K562 (cell line): ENCODE measurements at regions not wholly inside any gene's neighbourhood (a gene's known extent, or its start where the extent isn't known, plus 50 kb on each side); places are given as distances from the start of the nearest gene placed in this dataset.

Source experiments
- ATAC-seq: fragments of 200-7000 bp; cut with Tn5 transposase; 3 replicates; pipeline ENCODE4 v1.9.1; 2020; ENCODE audit warnings: moderate library complexity
- BruUV-seq: library from RNA; stranded (reverse); fragments of 400-500 nt; replicated peaks from 2 replicates; lab custom pipeline; 2021; lab: Mats Ljungman, UMichigan
- CTCF ChIA-PET: fragments of 300-600 bp; formaldehyde crosslinking; extraction: SDS; loops from one replicate; lab custom pipeline; 2021; ENCODE audit warnings: low intra/inter-chr PET ratio; lab: Yijun Ruan, JAX
- POLR2A ChIA-PET: fragments of 300-600, 350-650 bp; sonication (Branson Sonifier 250); formaldehyde crosslinking; extraction: SDS; loops from one replicate; lab custom pipeline; 2021; ENCODE audit warnings: antibody characterized with exemption, inconsistent platforms; lab: Yijun Ruan, JAX
- DNase-seq, 4 experiments: peaks; one replicate each; pipeline versions ENCODE4 v3.0.0 to v3.0.0-alpha.2; 2011 to 2018; ENCODE audit warnings: low spot score in 3 of 4, mixed read lengths in 3 of 4; ENCODE audit errors: extremely low read depth in 1 of 4
- FAIRE-seq: peaks from 2 replicates; lab custom pipeline; 2011; peaks lifted over from hg19 to GRCh38; lab: Jason Lieb, UNC
- H2AFZ ChIP-seq: 2 replicates; pipeline ENCODE4 v1.6.0; 2011; ENCODE audit warnings: low read depth, low read length, control low read depth, inconsistent platforms
- H3K27ac ChIP-seq: fragments of 200-600 bp; 3 replicates; pipeline ENCODE4 v1.8.0; 2011; ENCODE audit warnings: low read depth, mild to moderate bottlenecking, control low read depth, inconsistent platforms, low read length, moderate library complexity, mixed read lengths; ENCODE audit errors: extremely low read depth
- H3K27me3 ChIP-seq, 2 experiments: fragments of 300-600 bp in 1 of 2; 2 replicates in 1 of 2; 3 replicates in 1 of 2; pipeline versions ENCODE4 v1.6.0 to v1.8.0; 2011; ENCODE audit warnings: inconsistent platforms in 2 of 2, low read length in 2 of 2, mild to moderate bottlenecking in 1 of 2, mixed read lengths in 1 of 2, moderate library complexity in 1 of 2; ENCODE audit not compliant: control insufficient read depth in 2 of 2, insufficient read depth in 2 of 2
- H3K36me3 ChIP-seq: fragments of 300-600 bp; 3 replicates; pipeline ENCODE4 v1.8.0; 2011; ENCODE audit warnings: mild to moderate bottlenecking, low read length, inconsistent platforms; ENCODE audit not compliant: control insufficient read depth, insufficient read depth
- H3K4me1 ChIP-seq, 2 experiments: fragments of 200-600 bp in 1 of 2; replicated peaks in 1 of 2; 2 replicates in 1 of 2; 3 replicates in 1 of 2; pipeline versions ENCODE4 v1.5.1 to v1.8.0; 2011; ENCODE audit warnings: inconsistent platforms in 2 of 2, low read length in 2 of 2, mild to moderate bottlenecking in 1 of 2, mixed read lengths in 1 of 2, moderate library complexity in 1 of 2; ENCODE audit not compliant: control insufficient read depth in 2 of 2, insufficient read depth in 2 of 2
- H3K4me2 ChIP-seq: 2 replicates; pipeline ENCODE4 v1.6.1; 2011; ENCODE audit warnings: low read length, control low read depth, inconsistent platforms, mixed read lengths; ENCODE audit not compliant: insufficient read depth
- H3K4me3 ChIP-seq: fragments of 200-600 bp; sonication (generic), shearing (Covaris generic); 2 replicates; pipeline ENCODE4 v1.5.1; 2016; ENCODE audit warnings: control low read depth, inconsistent platforms
- H3K79me2 ChIP-seq: fragments of 200-600 bp; 3 replicates; pipeline ENCODE4 v1.8.0; 2011; ENCODE audit warnings: low read length, inconsistent platforms; ENCODE audit not compliant: control insufficient read depth, insufficient read depth
- H3K9ac ChIP-seq, 2 experiments: 2 replicates each; pipeline versions ENCODE4 v1.6.0 to v1.6.1; 2011; ENCODE audit warnings: low read depth in 2 of 2, low read length in 2 of 2, control low read depth in 1 of 2, inconsistent platforms in 1 of 2, mild to moderate bottlenecking in 1 of 2, mixed read lengths in 1 of 2; ENCODE audit not compliant: insufficient read depth in 1 of 2
- H3K9me1 ChIP-seq: one replicate; pipeline ENCODE4 v1.6.0; 2011; ENCODE audit warnings: inconsistent platforms, mild to moderate bottlenecking, low read length, moderate library complexity; ENCODE audit not compliant: control insufficient read depth, insufficient read depth
- H3K9me3 ChIP-seq: replicated peaks from 2 replicates; pipeline ENCODE4 v1.5.1; 2011; ENCODE audit warnings: low read depth, low read length, inconsistent platforms; ENCODE audit not compliant: control insufficient read depth, insufficient read depth
- H4K20me1 ChIP-seq: replicated peaks from 2 replicates; pipeline ENCODE4 v1.6.1; 2011; ENCODE audit warnings: low read length, inconsistent platforms, mixed read lengths; ENCODE audit not compliant: control insufficient read depth, insufficient read depth
- CBFA2T2 ChIP-seq: fragments of 450-650 bp; conservative IDR thresholded peaks from 2 replicates; pipeline ENCODE4 v1.6.1; 2017; ENCODE audit warnings: mild to moderate bottlenecking
- CHD2 ChIP-seq: IDR thresholded peaks from 2 replicates; pipeline ENCODE4 v1.6.1; 2011; ENCODE audit warnings: low read depth, low read length
- HMBOX1 ChIP-seq: sonication (generic); IDR thresholded peaks from 2 replicates; pipeline ENCODE4 v1.6.1; 2016
- MAX ChIP-seq: sonication (generic); formaldehyde crosslinking; IDR thresholded peaks from 2 replicates; pipeline ENCODE4 v1.9.0; 2022; ENCODE audit warnings: mild to moderate bottlenecking, missing genetic modification reagents
- NCOA2 ChIP-seq, 2 experiments: fragments of 450-650 bp; IDR thresholded peaks; 2 replicates each; pipeline ENCODE4 v1.6.1; 2018; ENCODE audit warnings: mild to moderate bottlenecking in 2 of 2, moderate library complexity in 1 of 2; ENCODE audit not compliant: partially characterized antibody in 2 of 2
- NEUROD1 ChIP-seq: fragments of 150-350 bp; IDR thresholded peaks from 2 replicates; pipeline ENCODE4 v1.6.1; 2014; ENCODE audit warnings: borderline replicate concordance, low read length, low read depth; ENCODE audit not compliant: partially characterized antibody
- POLR2A ChIP-seq: fragments of 450-650 bp; conservative IDR thresholded peaks from 2 replicates; pipeline ENCODE4 v1.6.1; 2016
- RB1 ChIP-seq: fragments of 450-650 bp; IDR thresholded peaks from 2 replicates; pipeline ENCODE4 v1.6.1; 2017; ENCODE audit warnings: low read depth, mild to moderate bottlenecking
- RBM14 ChIP-seq: fragments of 200-400 bp; formaldehyde crosslinking; IDR thresholded peaks from 2 replicates; pipeline ENCODE4 v1.6.1; 2018; ENCODE audit warnings: low read depth, mild to moderate bottlenecking, low read length, moderate library complexity, borderline replicate concordance; ENCODE audit not compliant: insufficient read depth
- SP1 ChIP-seq: sonication (generic); formaldehyde crosslinking; IDR thresholded peaks from 2 replicates; pipeline ENCODE4 v1.8.1; 2022; ENCODE audit warnings: mild to moderate bottlenecking, missing genetic modification reagents
- SREBF2 ChIP-seq: sonication (generic); formaldehyde crosslinking; IDR thresholded peaks from 2 replicates; pipeline ENCODE4 v1.4.0; 2020; ENCODE audit warnings: mild to moderate bottlenecking, missing genetic modification reagents
- SUPT5H ChIP-seq: fragments of 450-650 bp; IDR thresholded peaks from 2 replicates; pipeline ENCODE4 v1.6.1; 2016
- UBTF ChIP-seq, 2 experiments: IDR thresholded peaks; 2 replicates each; pipeline ENCODE4 v1.6.1; 2012; ENCODE audit warnings: improper control_type of control experiment in 2 of 2, low read depth in 2 of 2, low read length in 2 of 2, borderline replicate concordance in 1 of 2
- ZC3H11A ChIP-seq: IDR thresholded peaks from 2 replicates; pipeline ENCODE4 v1.6.1; 2012; ENCODE audit warnings: low read depth, low read length, improper control_type of control experiment
- ZNF347 ChIP-seq: fragments of 450-650 bp; formaldehyde crosslinking; IDR thresholded peaks from 2 replicates; pipeline ENCODE4 v1.4.0; 2020; ENCODE audit warnings: low read depth, mild to moderate bottlenecking, moderate library complexity
- ZNF668 ChIP-seq: fragments of 250-450 bp; sonication (Bioruptor Pico); IDR thresholded peaks from 2 replicates; pipeline ENCODE4 v1.8.0; 2022; ENCODE audit warnings: mild to moderate bottlenecking, inconsistent platforms
- ZNF717 ChIP-seq: fragments of 250-450 bp; sonication (Bioruptor Pico); IDR thresholded peaks from 2 replicates; pipeline ENCODE4 v1.5.0; 2021
- WGBS: fragments of 100-300 bp; shearing (Covaris generic); methylation state at CpG from one replicate; pipeline ENCODE4 v1.1.6; 2016; ENCODE audit warnings: low coverage, mixed read lengths; ENCODE audit not compliant: insufficient coverage; ENCODE audit errors: missing lambda C conversion rate; 5-methylcytosine and 5-hydroxymethylcytosine counted together
- in situ Hi-C: fragments of 300-500 bp; cut with MboI; formaldehyde crosslinking; loops from 4 replicates; pipeline ENCODE4 v1.15.0; 2018; ENCODE audit warnings: inconsistent platforms, mixed read lengths
- intact Hi-C: fragments of 100-400 bp; cut with micrococcal nuclease; formaldehyde crosslinking; loops from 2 replicates; pipeline ENCODE4 v1.14.2; 2022

- H3K9me1 ChIP-seq: no peaks in the 10 kb centered on the region
- no peak overlapping the region for H2AFZ ChIP-seq
- H3K79me2 ChIP-seq: no peaks in the 10 kb centered on the region
- POLR2A ChIA-PET: no interaction called here
- H3K4me1 ChIP-seq: no peaks in the 10 kb centered on the region
- no peak for ATAC-seq
- FAIRE-seq: no peak
- no peak for TF ChIP-seq RB1
- no peak for TF ChIP-seq ZNF347
- TF ChIP-seq POLR2A: no peak
- TF ChIP-seq CHD2: no peak
- TF ChIP-seq NEUROD1: no peak
- no peak for TF ChIP-seq MAX
- no peak for TF ChIP-seq NCOA2 (IDR thresholded peaks at IDR 0.05; ENCODE audit: partially characterized antibody in 2 of 2)
- no peak for TF ChIP-seq ZNF717 (CRISPR knock-in tag)
- TF ChIP-seq UBTF (IDR thresholded peaks at IDR 0.05; ENCODE audit: borderline replicate concordance in 1 of 2, low read depth in 2 of 2, low read length in 2 of 2): no peak
- no peak for TF ChIP-seq CBFA2T2
- TF ChIP-seq SREBF2: no peak
- TF ChIP-seq SUPT5H: no peak
- TF ChIP-seq ZC3H11A: no peak
- TF ChIP-seq HMBOX1: no peak
- no peak for TF ChIP-seq SP1
- TF ChIP-seq ZNF668 (CRISPR knock-in tag): no peak
- no peak for TF ChIP-seq RBM14
- TF ChIP-seq, all 486 proteins: peak for 0
- Histone ChIP-seq H3K9ac (no peak overlapping the region), H3K36me3 (no peaks in the 10 kb centered on the region), H4K20me1 (no peaks in the 10 kb centered on the region), H3K27ac (no peak overlapping the region), H3K4me2 (no peak overlapping the region), H3K27me3 (no peaks in the 10 kb centered on the region), H3K4me3 (no peak overlapping the region), H3K9me3 (no peaks in the 10 kb centered on the region)
- no peak for DNase-seq
- intact Hi-C loops (no loop called here), in situ Hi-C loops (no loop called here)
- CTCF ChIA-PET: no interaction called here
- BruUV-seq: no TSS peak
- WGBS: 0% methylated on average over 5 of the region's 5 CpGs
Measured at GRCh38 chr18:72100465-72101004, 443.6 kb downstream of the CBLN2 start.
